Hepatocyte (in vitro differentiated cells): ENCODE measurements at regions not wholly inside any gene's neighbourhood (a gene's known extent, or its start where the extent isn't known, plus 50 kb on each side); places are given as distances from the start of the nearest gene placed in this dataset.

ENCODE experiments used
- DNase-seq: peaks from one replicate; pipeline ENCODE4 v3.0.0-alpha.2; 2016; ENCODE audit warnings: low spot score
- H2AFZ ChIP-seq: fragments of 200-600 bp; sonication (generic); 2 replicates; pipeline ENCODE4 v1.6.0; 2016; ENCODE audit warnings: antibody characterized with exemption, mild to moderate bottlenecking
- H3K27ac ChIP-seq: fragments of 200-600 bp; sonication (generic); 2 replicates; pipeline ENCODE4 v1.5.1; 2016; ENCODE audit warnings: mild to moderate bottlenecking
- H3K27me3 ChIP-seq: fragments of 200-600 bp; sonication (generic); 2 replicates; pipeline ENCODE4 v1.6.1; 2016
- H3K36me3 ChIP-seq: fragments of 200-600 bp; sonication (generic); replicated peaks from 2 replicates; pipeline ENCODE4 v1.5.1; 2016; ENCODE audit warnings: low read depth; ENCODE audit not compliant: insufficient read depth
- H3K4me1 ChIP-seq: fragments of 200-600 bp; sonication (generic); 2 replicates; pipeline ENCODE4 v1.5.1; 2016; ENCODE audit warnings: mild to moderate bottlenecking, moderate library complexity; ENCODE audit not compliant: insufficient read depth
- H3K4me2 ChIP-seq: fragments of 200-600 bp; sonication (generic); 2 replicates; pipeline ENCODE4 v1.6.0; 2016
- H3K4me3 ChIP-seq: fragments of 200-600 bp; sonication (generic); 2 replicates; pipeline ENCODE4 v1.5.1; 2016; ENCODE audit warnings: mild to moderate bottlenecking
- H3K79me2 ChIP-seq: fragments of 200-600 bp; sonication (generic); 2 replicates; pipeline ENCODE4 v1.6.0; 2017; ENCODE audit warnings: mild to moderate bottlenecking
- H3K9me2 ChIP-seq: fragments of 200-600 bp; sonication (generic); replicated peaks from 2 replicates; pipeline ENCODE4 v1.6.0; 2017; ENCODE audit warnings: mild to moderate bottlenecking; ENCODE audit not compliant: insufficient read depth
- H3K9me3 ChIP-seq: fragments of 200-600 bp; sonication (generic); 2 replicates; pipeline ENCODE4 v1.5.1; 2016; ENCODE audit warnings: low read depth, mild to moderate bottlenecking
- H4K20me1 ChIP-seq: fragments of 200-600 bp; sonication (generic); 2 replicates; pipeline ENCODE4 v1.6.0; 2016; ENCODE audit warnings: mild to moderate bottlenecking; ENCODE audit not compliant: insufficient read depth, poor library complexity, severe bottlenecking
- EZH2 ChIP-seq: fragments of 200-600 bp; sonication (generic); IDR thresholded peaks from 2 replicates; pipeline ENCODE4 v1.6.1; 2016; ENCODE audit warnings: antibody characterized with exemption, mild to moderate bottlenecking, borderline replicate concordance
- EZH2phosphoT487 ChIP-seq: fragments of 200-600 bp; sonication (generic); IDR thresholded peaks from one replicate; pipeline ENCODE4 v1.6.1; 2018; ENCODE audit warnings: antibody characterized with exemption, mild to moderate bottlenecking, low read depth, moderate library complexity; ENCODE audit not compliant: unreplicated experiment, severe bottlenecking
- WGBS: methylation state at CpG from one replicate; pipeline ENCODE4 v1.1.6; 2016; ENCODE audit warnings: low lambda C conversion rate; ENCODE audit errors: missing lambda C conversion rate; 5-methylcytosine and 5-hydroxymethylcytosine counted together
- TF ChIP-seq, protein P1 (sequence below): fragments of 200-600 bp; sonication (generic); IDR thresholded peaks from 2 replicates; pipeline ENCODE4 v1.5.1; 2016; ENCODE audit warnings: antibody characterized with exemption, mild to moderate bottlenecking; ENCODE audit not compliant: poor library complexity

DNA sequence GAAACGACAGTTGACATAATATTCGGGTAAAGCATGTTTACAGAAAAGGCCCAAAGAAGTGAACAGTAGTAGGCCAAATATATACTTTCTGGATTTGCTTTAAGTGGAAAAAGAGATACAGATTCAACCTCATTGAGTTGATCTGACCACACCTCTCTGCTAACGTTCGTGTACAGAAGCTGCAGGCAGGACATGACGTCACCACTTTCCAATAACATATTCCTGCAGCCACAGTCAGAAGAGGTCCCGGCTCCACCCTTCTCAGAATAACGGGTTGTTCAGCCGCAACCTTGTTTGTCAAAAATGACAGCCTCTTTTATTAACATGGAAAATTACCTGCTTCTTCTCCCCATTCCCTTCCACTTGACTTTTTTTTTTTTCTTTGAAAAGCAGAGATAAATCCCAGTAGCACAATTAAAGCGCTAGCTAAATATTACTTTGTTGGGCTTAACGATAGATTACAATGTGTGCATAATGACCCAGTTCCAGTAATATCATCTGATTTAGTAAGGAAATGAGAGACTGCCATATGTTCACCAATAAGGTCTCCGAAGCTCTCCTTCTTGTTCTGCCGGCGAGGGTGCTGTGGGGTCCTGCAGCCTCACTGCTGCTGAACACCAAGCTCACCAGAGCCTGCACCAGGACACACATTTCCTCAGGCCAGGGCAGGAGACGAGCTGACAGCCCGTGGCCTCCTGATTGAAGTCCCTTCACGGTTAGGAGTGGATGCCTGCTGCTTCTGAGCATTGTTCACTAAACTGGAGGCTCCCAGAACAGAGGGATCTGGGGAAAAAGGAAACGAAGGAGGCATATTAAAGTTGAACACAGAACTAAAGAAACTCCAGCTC is 451.0 kb upstream of the SALL3 start:
- DNase-seq: no peak
- Histone ChIP-seq H3K4me3 (no peak overlapping the region), H3K4me1 (no peaks in the 10 kb centered on the region), H3K27ac (no peak overlapping the region), H3K27me3 (no peaks in the 10 kb centered on the region), H3K9me2 (no peaks in the 10 kb centered on the region), H3K79me2 (no peaks in the 10 kb centered on the region), H3K4me2 (no peak overlapping the region), H3K9me3 (no peaks in the 10 kb centered on the region), H4K20me1 (no peaks in the 10 kb centered on the region), H2AFZ (no peak overlapping the region), H3K36me3 (no peaks in the 10 kb centered on the region)
- TF ChIP-seq EZH2phosphoT487 (no peak), EZH2 (no peak)
- TF ChIP-seq, protein P1, sequence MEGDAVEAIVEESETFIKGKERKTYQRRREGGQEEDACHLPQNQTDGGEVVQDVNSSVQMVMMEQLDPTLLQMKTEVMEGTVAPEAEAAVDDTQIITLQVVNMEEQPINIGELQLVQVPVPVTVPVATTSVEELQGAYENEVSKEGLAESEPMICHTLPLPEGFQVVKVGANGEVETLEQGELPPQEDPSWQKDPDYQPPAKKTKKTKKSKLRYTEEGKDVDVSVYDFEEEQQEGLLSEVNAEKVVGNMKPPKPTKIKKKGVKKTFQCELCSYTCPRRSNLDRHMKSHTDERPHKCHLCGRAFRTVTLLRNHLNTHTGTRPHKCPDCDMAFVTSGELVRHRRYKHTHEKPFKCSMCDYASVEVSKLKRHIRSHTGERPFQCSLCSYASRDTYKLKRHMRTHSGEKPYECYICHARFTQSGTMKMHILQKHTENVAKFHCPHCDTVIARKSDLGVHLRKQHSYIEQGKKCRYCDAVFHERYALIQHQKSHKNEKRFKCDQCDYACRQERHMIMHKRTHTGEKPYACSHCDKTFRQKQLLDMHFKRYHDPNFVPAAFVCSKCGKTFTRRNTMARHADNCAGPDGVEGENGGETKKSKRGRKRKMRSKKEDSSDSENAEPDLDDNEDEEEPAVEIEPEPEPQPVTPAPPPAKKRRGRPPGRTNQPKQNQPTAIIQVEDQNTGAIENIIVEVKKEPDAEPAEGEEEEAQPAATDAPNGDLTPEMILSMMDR: no peak
- 78% methylated on average over 17 of the region's 17 CpGs for WGBS

DNA sequence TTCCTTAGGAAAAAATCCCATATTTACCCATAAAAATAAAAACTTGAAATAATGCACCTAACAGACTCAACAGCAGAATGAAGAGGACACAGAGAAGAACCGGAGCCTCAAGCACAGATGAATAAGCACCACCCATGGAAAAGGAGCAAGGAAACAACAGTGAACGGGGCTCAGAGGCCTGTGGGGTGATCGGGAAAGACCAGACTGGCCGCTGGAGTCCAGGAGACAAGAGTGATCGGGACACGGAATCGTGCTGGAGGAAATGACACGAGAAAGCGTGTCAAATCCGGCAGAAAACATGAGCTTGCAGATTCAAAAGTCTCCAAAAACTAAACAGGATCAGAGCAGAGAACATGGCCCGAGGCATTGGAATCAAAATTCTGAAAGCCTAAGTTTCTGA is 448.0 kb upstream of the SALL3 start:
- Histone ChIP-seq H3K27ac (no peak overlapping the region), H3K36me3 (no peaks in the 10 kb centered on the region), H3K4me2 (no peak overlapping the region), H3K9me3 (no peaks in the 10 kb centered on the region), H2AFZ (no peak overlapping the region), H3K4me1 (no peaks in the 10 kb centered on the region), H3K4me3 (no peak overlapping the region), H3K9me2 (no peaks in the 10 kb centered on the region), H3K79me2 (no peaks in the 10 kb centered on the region), H3K27me3 (no peaks in the 10 kb centered on the region), H4K20me1 (no peaks in the 10 kb centered on the region)
- TF ChIP-seq EZH2: no peak
- TF ChIP-seq, protein P1: no peak
- TF ChIP-seq EZH2phosphoT487: no peak
- WGBS: 93% methylated on average over 11 of the region's 11 CpGs
- no peak for DNase-seq

DNA sequence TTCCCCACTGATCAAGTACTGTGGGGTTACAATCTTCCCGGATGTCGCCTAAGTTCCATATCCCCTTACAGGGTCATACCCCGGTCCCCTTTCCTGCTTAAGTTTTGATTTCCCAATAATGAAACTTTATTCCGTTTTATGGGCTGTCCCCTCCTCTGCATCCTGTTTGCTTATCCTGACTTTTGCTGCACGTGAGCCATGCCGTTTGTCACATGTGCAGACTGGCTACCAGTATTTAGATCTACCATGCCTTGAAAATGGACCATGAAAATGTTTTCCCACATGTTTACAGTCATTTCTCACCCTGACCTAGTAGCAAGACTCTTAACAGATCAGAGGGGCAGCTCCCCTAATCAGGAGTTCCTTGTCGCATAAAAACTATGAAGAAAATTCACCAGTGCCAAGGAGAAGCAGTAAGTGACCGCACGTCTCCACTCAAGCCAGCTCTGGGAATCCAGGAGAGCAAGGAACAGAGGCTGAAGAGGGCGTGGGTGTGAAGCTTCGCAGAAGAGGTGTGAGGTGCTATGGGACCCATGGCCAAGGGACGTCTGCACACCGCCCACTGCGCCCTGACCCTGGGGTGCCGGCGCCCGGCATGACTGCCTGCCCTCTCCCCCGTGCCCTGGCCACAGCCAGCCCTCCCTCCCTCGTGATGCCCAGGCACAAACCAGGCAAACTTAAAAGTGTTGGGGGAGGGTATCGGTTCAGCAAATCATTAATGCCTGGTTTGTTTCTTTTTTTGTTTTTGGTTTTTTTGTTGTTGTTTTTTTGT is 440.8 kb upstream of the SALL3 start:
- no peak for DNase-seq
- WGBS: 91% methylated on average over 19 of the region's 20 CpGs
- no peak overlapping the region for H2AFZ ChIP-seq

More for the DNA sequence above, 440.8 kb upstream of the SALL3 start:
- H3K27me3 ChIP-seq: no peaks in the 10 kb centered on the region
- no peak overlapping the region for H3K27ac ChIP-seq
- no peaks in the 10 kb centered on the region for H3K36me3 ChIP-seq
- TF ChIP-seq EZH2 (no peak), EZH2phosphoT487 (no peak)
- TF ChIP-seq, protein P1: no peak
- H3K4me2 ChIP-seq: no peak overlapping the region
- H3K79me2 ChIP-seq: no peaks in the 10 kb centered on the region
- no peak overlapping the region for H3K4me3 ChIP-seq
- H3K9me2 ChIP-seq: no peaks in the 10 kb centered on the region
- no peaks in the 10 kb centered on the region for H3K9me3 ChIP-seq
- no peaks in the 10 kb centered on the region for H4K20me1 ChIP-seq
- no peaks in the 10 kb centered on the region for H3K4me1 ChIP-seq
